DND-41 (cell line): ENCODE measurements at regions not wholly inside any gene's neighbourhood (a gene's known extent, or its start where the extent isn't known, plus 50 kb on each side); places are given as distances from the start of the nearest gene placed in this dataset.

Source experiments
- ATAC-seq: fragments of 200-7000 bp; cut with Tn5 transposase; 3 replicates; pipeline ENCODE4 v1.9.1; 2021; ENCODE audit warnings: low read depth; ENCODE audit not compliant: insufficient read depth
- DNase-seq: peaks from one replicate; pipeline ENCODE4 v3.0.0-alpha.2; 2020
- H2AFZ ChIP-seq: 2 replicates; pipeline ENCODE4 v1.6.0; 2012; ENCODE audit warnings: low read depth, low read length
- H3K27ac ChIP-seq: 2 replicates; pipeline ENCODE4 v1.5.1; 2012; ENCODE audit warnings: low read length, inconsistent platforms
- H3K27me3 ChIP-seq: fragments of 200-600 bp; sonication (generic); 2 replicates; pipeline ENCODE4 v1.6.0; 2012; ENCODE audit warnings: low read length, mild to moderate bottlenecking, inconsistent platforms; ENCODE audit not compliant: insufficient read depth, poor library complexity
- H3K36me3 ChIP-seq: 2 replicates; pipeline ENCODE4 v1.5.1; 2012; ENCODE audit warnings: low read length, inconsistent platforms; ENCODE audit not compliant: insufficient read depth
- H3K4me1 ChIP-seq: 2 replicates; pipeline ENCODE4 v1.5.1; 2012; ENCODE audit warnings: mild to moderate bottlenecking, low read length; ENCODE audit not compliant: insufficient read depth
- H3K4me2 ChIP-seq: 2 replicates; pipeline ENCODE4 v1.6.0; 2012; ENCODE audit warnings: mild to moderate bottlenecking, moderate library complexity, low read length, inconsistent platforms; ENCODE audit not compliant: insufficient read depth
- H3K4me3 ChIP-seq, 2 experiments: fragments of 200-600 bp in 1 of 2; shearing (Covaris generic) in 1 of 2; 2 replicates each; pipeline ENCODE4 v1.5.1; 2012 to 2016; ENCODE audit warnings: inconsistent platforms in 2 of 2, low read length in 2 of 2, mild to moderate bottlenecking in 2 of 2, low read depth in 1 of 2, moderate library complexity in 1 of 2
- H3K79me2 ChIP-seq: 2 replicates; pipeline ENCODE4 v1.6.0; 2012; ENCODE audit warnings: low read length, inconsistent platforms; ENCODE audit not compliant: insufficient read depth
- H3K9ac ChIP-seq: 2 replicates; pipeline ENCODE4 v1.6.0; 2012; ENCODE audit warnings: low read depth, mild to moderate bottlenecking, inconsistent platforms, low read length, moderate library complexity
- H3K9me3 ChIP-seq: 2 replicates; pipeline ENCODE4 v1.5.1; 2012; ENCODE audit warnings: low read length, moderate library complexity, mild to moderate bottlenecking, inconsistent platforms; ENCODE audit not compliant: insufficient read depth, severe bottlenecking
- H4K20me1 ChIP-seq: 2 replicates; pipeline ENCODE4 v1.6.0; 2012; ENCODE audit warnings: low read length; ENCODE audit not compliant: insufficient read depth
- CTCF ChIP-seq: IDR thresholded peaks from 2 replicates; pipeline ENCODE4 v1.5.1; 2012; ENCODE audit warnings: borderline replicate concordance, low read length, moderate library complexity, mild to moderate bottlenecking; ENCODE audit not compliant: poor library complexity, severe bottlenecking; ENCODE audit errors: extremely low read depth
- EZH2 ChIP-seq: IDR thresholded peaks from 3 replicates; pipeline ENCODE4 v1.6.1; 2012; ENCODE audit warnings: borderline replicate concordance, low read depth, mild to moderate bottlenecking, moderate library complexity, low read length, inconsistent platforms; ENCODE audit not compliant: severe bottlenecking

GRCh38 chr9:89256225-89256624, 54.8 kb upstream of the CKS2 start:
- Histone ChIP-seq H3K27me3 (no peaks in the 10 kb centered on the region), H3K4me2 (no peak overlapping the region), H3K9ac (no peak overlapping the region), H3K27ac (no peak overlapping the region), H2AFZ (no peak overlapping the region), H3K4me3 (no peak overlapping the region), H3K79me2 (no peaks in the 10 kb centered on the region), H4K20me1 (no peaks in the 10 kb centered on the region), H3K9me3 (no peaks in the 10 kb centered on the region), H3K36me3 (no peaks in the 10 kb centered on the region), H3K4me1 (no peaks in the 10 kb centered on the region)
- no peak for ATAC-seq
- no peak for DNase-seq
- TF ChIP-seq EZH2 (no peak), CTCF (no peak)

- Histone ChIP-seq H2AFZ (no peak overlapping the region), H4K20me1 (no peaks in the 10 kb centered on the region), H3K4me1 (no peaks in the 10 kb centered on the region), H3K27ac (no peak overlapping the region), H3K9ac (no peak overlapping the region), H3K36me3 (no peaks in the 10 kb centered on the region), H3K27me3 (no peaks in the 10 kb centered on the region), H3K79me2 (no peaks in the 10 kb centered on the region), H3K4me2 (no peak overlapping the region), H3K9me3 (no peaks in the 10 kb centered on the region), H3K4me3 (no peak overlapping the region)
- no peak for ATAC-seq
- no peak for TF ChIP-seq CTCF
- TF ChIP-seq EZH2 = no peak
- DNase-seq = no peak
Measured at GRCh38 chr9:89256642-89257041, 54.4 kb upstream of the CKS2 start.

- ATAC-seq (no peak), DNase-seq (no peak)
- no peak overlapping the region for H3K9ac ChIP-seq
- H3K4me2 ChIP-seq = no peak overlapping the region
- H3K27ac ChIP-seq = no peak overlapping the region
- no peaks in the 10 kb centered on the region for H3K36me3 ChIP-seq
- no peak for TF ChIP-seq CTCF
- H3K4me3 ChIP-seq = no peak overlapping the region
- H3K9me3 ChIP-seq = no peaks in the 10 kb centered on the region
- no peaks in the 10 kb centered on the region for H3K4me1 ChIP-seq
- H3K79me2 ChIP-seq = no peaks in the 10 kb centered on the region
- H3K27me3 ChIP-seq = no peaks in the 10 kb centered on the region
- no peaks in the 10 kb centered on the region for H4K20me1 ChIP-seq
- no peak overlapping the region for H2AFZ ChIP-seq
Measured at GRCh38 chr9:89260525-89260924, 50.5 kb upstream of the CKS2 start.
